ENCODE measurements at regions not wholly inside any gene's neighbourhood (a gene's known extent, or its start where the extent isn't known, plus 50 kb on each side); places are given as distances from the start of the nearest gene placed in this dataset.

GRCh38 chr6:56715741-56716140 lies 73.1 kb upstream of the DST start:
- TF ChIP-seq POLR2AphosphoS5 (IDR thresholded peaks at IDR 0.05; ENCODE audit: low read depth) (no peak), EZH2 (IDR thresholded peaks at IDR 0.05; ENCODE audit: low read depth, unreplicated experiment) (no peak)
- TF ChIP-seq, protein P1, sequence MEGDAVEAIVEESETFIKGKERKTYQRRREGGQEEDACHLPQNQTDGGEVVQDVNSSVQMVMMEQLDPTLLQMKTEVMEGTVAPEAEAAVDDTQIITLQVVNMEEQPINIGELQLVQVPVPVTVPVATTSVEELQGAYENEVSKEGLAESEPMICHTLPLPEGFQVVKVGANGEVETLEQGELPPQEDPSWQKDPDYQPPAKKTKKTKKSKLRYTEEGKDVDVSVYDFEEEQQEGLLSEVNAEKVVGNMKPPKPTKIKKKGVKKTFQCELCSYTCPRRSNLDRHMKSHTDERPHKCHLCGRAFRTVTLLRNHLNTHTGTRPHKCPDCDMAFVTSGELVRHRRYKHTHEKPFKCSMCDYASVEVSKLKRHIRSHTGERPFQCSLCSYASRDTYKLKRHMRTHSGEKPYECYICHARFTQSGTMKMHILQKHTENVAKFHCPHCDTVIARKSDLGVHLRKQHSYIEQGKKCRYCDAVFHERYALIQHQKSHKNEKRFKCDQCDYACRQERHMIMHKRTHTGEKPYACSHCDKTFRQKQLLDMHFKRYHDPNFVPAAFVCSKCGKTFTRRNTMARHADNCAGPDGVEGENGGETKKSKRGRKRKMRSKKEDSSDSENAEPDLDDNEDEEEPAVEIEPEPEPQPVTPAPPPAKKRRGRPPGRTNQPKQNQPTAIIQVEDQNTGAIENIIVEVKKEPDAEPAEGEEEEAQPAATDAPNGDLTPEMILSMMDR (conservative IDR thresholded peaks at IDR 0.05; ENCODE audit: low read depth in 2 of 2), result no peak
- TF ChIP-seq, protein P2, sequence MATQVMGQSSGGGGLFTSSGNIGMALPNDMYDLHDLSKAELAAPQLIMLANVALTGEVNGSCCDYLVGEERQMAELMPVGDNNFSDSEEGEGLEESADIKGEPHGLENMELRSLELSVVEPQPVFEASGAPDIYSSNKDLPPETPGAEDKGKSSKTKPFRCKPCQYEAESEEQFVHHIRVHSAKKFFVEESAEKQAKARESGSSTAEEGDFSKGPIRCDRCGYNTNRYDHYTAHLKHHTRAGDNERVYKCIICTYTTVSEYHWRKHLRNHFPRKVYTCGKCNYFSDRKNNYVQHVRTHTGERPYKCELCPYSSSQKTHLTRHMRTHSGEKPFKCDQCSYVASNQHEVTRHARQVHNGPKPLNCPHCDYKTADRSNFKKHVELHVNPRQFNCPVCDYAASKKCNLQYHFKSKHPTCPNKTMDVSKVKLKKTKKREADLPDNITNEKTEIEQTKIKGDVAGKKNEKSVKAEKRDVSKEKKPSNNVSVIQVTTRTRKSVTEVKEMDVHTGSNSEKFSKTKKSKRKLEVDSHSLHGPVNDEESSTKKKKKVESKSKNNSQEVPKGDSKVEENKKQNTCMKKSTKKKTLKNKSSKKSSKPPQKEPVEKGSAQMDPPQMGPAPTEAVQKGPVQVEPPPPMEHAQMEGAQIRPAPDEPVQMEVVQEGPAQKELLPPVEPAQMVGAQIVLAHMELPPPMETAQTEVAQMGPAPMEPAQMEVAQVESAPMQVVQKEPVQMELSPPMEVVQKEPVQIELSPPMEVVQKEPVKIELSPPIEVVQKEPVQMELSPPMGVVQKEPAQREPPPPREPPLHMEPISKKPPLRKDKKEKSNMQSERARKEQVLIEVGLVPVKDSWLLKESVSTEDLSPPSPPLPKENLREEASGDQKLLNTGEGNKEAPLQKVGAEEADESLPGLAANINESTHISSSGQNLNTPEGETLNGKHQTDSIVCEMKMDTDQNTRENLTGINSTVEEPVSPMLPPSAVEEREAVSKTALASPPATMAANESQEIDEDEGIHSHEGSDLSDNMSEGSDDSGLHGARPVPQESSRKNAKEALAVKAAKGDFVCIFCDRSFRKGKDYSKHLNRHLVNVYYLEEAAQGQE (IDR thresholded peaks at IDR 0.05; ENCODE audit: unreplicated experiment), result no peak

Measured in GM23338 (cell line).